ENCODE measurements at regions not wholly inside any gene's neighbourhood (a gene's known extent, or its start where the extent isn't known, plus 50 kb on each side); places are given as distances from the start of the nearest gene placed in this dataset.

GRCh38 chr3:39752019-39752637, 57.3 kb upstream of the MYRIP start (continued):
- TF ChIP-seq KLF17 (tag by site-specific recombination; IDR thresholded peaks at IDR 0.05): no peak

- ChIA-PET POLR2A (no interaction called here), CTCF (no interaction called here)
- Histone ChIP-seq H3K4me3 (ENCODE audit: low read depth, low read length) (no peak overlapping the region), H3K4me1 (ENCODE audit: control insufficient read depth, insufficient read depth, low read length) (no peaks in the 10 kb centered on the region), H3K36me3 (ENCODE audit: control insufficient read depth in 2 of 2, insufficient read depth in 1 of 2, low read length in 2 of 2) (no peaks in the 10 kb centered on the region), H3K9me3 (ENCODE audit: control insufficient read depth, insufficient read depth, low read depth, low read length) (no peaks in the 10 kb centered on the region), H3K27ac (ENCODE audit: extremely low read depth, low read depth, low read length) (no peak overlapping the region)
- TF ChIP-seq ZNF645 (tag by site-specific recombination; IDR thresholded peaks at IDR 0.05): no peak
- no peak for TF ChIP-seq ZNF341 (tag by site-specific recombination; IDR thresholded peaks at IDR 0.05; ENCODE audit: low read depth)
- TF ChIP-seq ZNF302 (tag by site-specific recombination; IDR thresholded peaks at IDR 0.05; ENCODE audit: low read depth): no peak
- TF ChIP-seq ZNF37A (tag by site-specific recombination; IDR thresholded peaks at IDR 0.05): no peak
- TF ChIP-seq MZF1 (tag by site-specific recombination; IDR thresholded peaks at IDR 0.05; ENCODE audit: borderline replicate concordance): no peak
- TF ChIP-seq ZNF169 (tag by site-specific recombination; IDR thresholded peaks at IDR 0.05): no peak
- no peak for TF ChIP-seq HOXC10 (CRISPR knock-in tag; IDR thresholded peaks at IDR 0.05)
- TF ChIP-seq SP2 (tag by site-specific recombination; IDR thresholded peaks at IDR 0.05): no peak
- no peak for TF ChIP-seq SCRT2 (tag by site-specific recombination; IDR thresholded peaks at IDR 0.05)
- TF ChIP-seq ZBTB26 (tag by site-specific recombination; optimal IDR thresholded peaks at IDR 0.05): no peak
- no peak for TF ChIP-seq ZNF544 (tag by site-specific recombination; IDR thresholded peaks at IDR 0.05)
- TF ChIP-seq ZNF174 (tag by site-specific recombination; IDR thresholded peaks at IDR 0.05): no peak
- no peak for TF ChIP-seq ZFHX2 (tag by site-specific recombination; conservative IDR thresholded peaks at IDR 0.05)
Measured at GRCh38 chr3:39752751-39753150, 56.7 kb upstream of the MYRIP start.

GRCh38 chr3:39753391-39753790, 56.0 kb upstream of the MYRIP start:
- Histone ChIP-seq H3K27ac (ENCODE audit: extremely low read depth, low read depth, low read length) (no peak overlapping the region), H3K4me3 (ENCODE audit: low read depth, low read length) (no peak overlapping the region), H3K4me1 (ENCODE audit: control insufficient read depth, insufficient read depth, low read length) (no peaks in the 10 kb centered on the region), H3K36me3 (ENCODE audit: control insufficient read depth in 2 of 2, insufficient read depth in 1 of 2, low read length in 2 of 2) (no peaks in the 10 kb centered on the region), H3K9me3 (ENCODE audit: control insufficient read depth, insufficient read depth, low read depth, low read length) (no peaks in the 10 kb centered on the region)
- ChIA-PET CTCF (no interaction called here), POLR2A (no interaction called here)
- no peak for TF ChIP-seq KLF7 (tag by site-specific recombination; IDR thresholded peaks at IDR 0.05; ENCODE audit: borderline replicate concordance)
- TF ChIP-seq ZNF26 (tag by site-specific recombination; IDR thresholded peaks at IDR 0.05): no peak
- TF ChIP-seq KLF8 (tag by site-specific recombination; IDR thresholded peaks at IDR 0.05): no peak
- no peak for TF ChIP-seq PRDM4 (tag by site-specific recombination; IDR thresholded peaks at IDR 0.05)
- TF ChIP-seq ZBTB1 (tag by site-specific recombination; IDR thresholded peaks at IDR 0.05): no peak
- TF ChIP-seq ZNF488 (tag by site-specific recombination; IDR thresholded peaks at IDR 0.05): no peak
- TF ChIP-seq ZNF548 (tag by site-specific recombination; IDR thresholded peaks at IDR 0.05): no peak
- no peak for TF ChIP-seq TCF7L2 (IDR thresholded peaks at IDR 0.05; ENCODE audit: borderline replicate concordance, low read depth, low read length)
- TF ChIP-seq KLF1 (tag by site-specific recombination; IDR thresholded peaks at IDR 0.05): no peak
- no peak for TF ChIP-seq BCL6B (tag by site-specific recombination; IDR thresholded peaks at IDR 0.05)
